BJ (cell line): ENCODE measurements at regions not wholly inside any gene's neighbourhood (a gene's known extent, or its start where the extent isn't known, plus 50 kb on each side); places are given as distances from the start of the nearest gene placed in this dataset.

Experiments used
- CTCF ChIA-PET: fragments of 350-600 bp; formaldehyde crosslinking; extraction: SDS; loops from one replicate; lab custom pipeline; 2021; ENCODE audit warnings: antibody characterized with exemption, inconsistent platforms; lab: Yijun Ruan, JAX
- POLR2A ChIA-PET: fragments of 300-600 bp; sonication (Branson Sonifier 250); formaldehyde crosslinking; extraction: SDS; loops from one replicate; lab custom pipeline; 2021; ENCODE audit warnings: antibody characterized with exemption; lab: Charles Lee
- DNase-seq: peaks from one replicate; pipeline ENCODE4 v3.0.0-alpha.2; 2011; ENCODE audit warnings: low read depth
- H3K27me3 ChIP-seq: 2 replicates; pipeline ENCODE4 v1.6.0; 2011; ENCODE audit warnings: low read length; ENCODE audit not compliant: control insufficient read depth, insufficient read depth
- H3K36me3 ChIP-seq: 2 replicates; pipeline ENCODE4 v1.5.1; 2011; ENCODE audit warnings: low read length; ENCODE audit not compliant: control insufficient read depth, insufficient read depth
- H3K4me3 ChIP-seq: 2 replicates; pipeline ENCODE4 v1.5.1; 2011; ENCODE audit warnings: low read depth, mild to moderate bottlenecking, control low read depth, low read length
- CTCF ChIP-seq: IDR thresholded peaks from 2 replicates; pipeline ENCODE4 v1.5.1; 2011; ENCODE audit warnings: low read depth, mild to moderate bottlenecking, control low read depth, inconsistent platforms, low read length, moderate library complexity; ENCODE audit not compliant: insufficient read depth

GRCh38 chr1:192045131-192045530, 113.1 kb upstream of the RGS18 start:
- POLR2A ChIA-PET = no interaction called here
- Histone ChIP-seq H3K36me3 (no peaks in the 10 kb centered on the region), H3K4me3 (no peak overlapping the region), H3K27me3 (no peaks in the 10 kb centered on the region)
- CTCF ChIA-PET = no interaction called here
- no peak for DNase-seq
- no peak for TF ChIP-seq CTCF

GRCh38 chr1:192053531-192053971, 104.7 kb upstream of the RGS18 start:
- CTCF ChIA-PET = no interaction called here
- POLR2A ChIA-PET = no interaction called here
- no peak for TF ChIP-seq CTCF
- no peak for DNase-seq
- Histone ChIP-seq H3K36me3 (no peaks in the 10 kb centered on the region), H3K4me3 (no peak overlapping the region), H3K27me3 (no peaks in the 10 kb centered on the region)

GRCh38 chr1:192057766-192058165, 100.5 kb upstream of the RGS18 start:
- TF ChIP-seq CTCF = no peak
- Histone ChIP-seq H3K4me3 (no peak overlapping the region), H3K27me3 (no peaks in the 10 kb centered on the region), H3K36me3 (no peaks in the 10 kb centered on the region)
- ChIA-PET CTCF (no interaction called here), POLR2A (no interaction called here)
- no peak for DNase-seq

GRCh38 chr1:192059407-192059806, 98.9 kb upstream of the RGS18 start:
- no peak for TF ChIP-seq CTCF
- CTCF ChIA-PET = no interaction called here
- DNase-seq = no peak

GRCh38 chr1:192061556-192061955, 96.7 kb upstream of the RGS18 start:
- POLR2A ChIA-PET = no interaction called here
- H3K4me3 ChIP-seq = no peak overlapping the region
- DNase-seq = no peak
- no peak for TF ChIP-seq CTCF
- no peaks in the 10 kb centered on the region for H3K27me3 ChIP-seq
- no peaks in the 10 kb centered on the region for H3K36me3 ChIP-seq
- CTCF ChIA-PET = no interaction called here

More at GRCh38 chr1:192059407-192059806, 98.9 kb upstream of the RGS18 start:
- no peak overlapping the region for H3K4me3 ChIP-seq
- no peaks in the 10 kb centered on the region for H3K36me3 ChIP-seq
- POLR2A ChIA-PET = no interaction called here
- no peaks in the 10 kb centered on the region for H3K27me3 ChIP-seq
